OCI-LY1 (cell line): ENCODE measurements at regions not wholly inside any gene's neighbourhood (a gene's known extent, or its start where the extent isn't known, plus 50 kb on each side); places are given as distances from the start of the nearest gene placed in this dataset.

Source experiments
- EZH2 ChIP-seq: fragments of 200-600 bp; sonication (generic), shearing (Covaris generic); IDR thresholded peaks from 2 replicates; pipeline ENCODE4 v1.8.0; 2017; ENCODE audit warnings: borderline replicate concordance, mixed run types, mild to moderate bottlenecking, antibody characterized with exemption, low read length, moderate library complexity, mixed read lengths
- TF ChIP-seq, protein P1 (sequence below): fragments of 200-600 bp; sonication (generic), shearing (Covaris generic); IDR thresholded peaks from 2 replicates; pipeline ENCODE4 v1.5.1; 2017; ENCODE audit warnings: mild to moderate bottlenecking, antibody characterized with exemption, low read length, moderate library complexity, mixed read lengths

GRCh38 chr13:65808061-65808460 is 1422.1 kb downstream of the PCDH9 start:
- TF ChIP-seq, protein P1, sequence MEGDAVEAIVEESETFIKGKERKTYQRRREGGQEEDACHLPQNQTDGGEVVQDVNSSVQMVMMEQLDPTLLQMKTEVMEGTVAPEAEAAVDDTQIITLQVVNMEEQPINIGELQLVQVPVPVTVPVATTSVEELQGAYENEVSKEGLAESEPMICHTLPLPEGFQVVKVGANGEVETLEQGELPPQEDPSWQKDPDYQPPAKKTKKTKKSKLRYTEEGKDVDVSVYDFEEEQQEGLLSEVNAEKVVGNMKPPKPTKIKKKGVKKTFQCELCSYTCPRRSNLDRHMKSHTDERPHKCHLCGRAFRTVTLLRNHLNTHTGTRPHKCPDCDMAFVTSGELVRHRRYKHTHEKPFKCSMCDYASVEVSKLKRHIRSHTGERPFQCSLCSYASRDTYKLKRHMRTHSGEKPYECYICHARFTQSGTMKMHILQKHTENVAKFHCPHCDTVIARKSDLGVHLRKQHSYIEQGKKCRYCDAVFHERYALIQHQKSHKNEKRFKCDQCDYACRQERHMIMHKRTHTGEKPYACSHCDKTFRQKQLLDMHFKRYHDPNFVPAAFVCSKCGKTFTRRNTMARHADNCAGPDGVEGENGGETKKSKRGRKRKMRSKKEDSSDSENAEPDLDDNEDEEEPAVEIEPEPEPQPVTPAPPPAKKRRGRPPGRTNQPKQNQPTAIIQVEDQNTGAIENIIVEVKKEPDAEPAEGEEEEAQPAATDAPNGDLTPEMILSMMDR = no peak
- TF ChIP-seq EZH2 = no peak
